Posterior vena cava (tissue), 2 donors: ENCODE measurements at regions not wholly inside any gene's neighbourhood (a gene's known extent, or its start where the extent isn't known, plus 50 kb on each side); places are given as distances from the start of the nearest gene placed in this dataset.
"Not testable (repeated sequence)": the region's sequence is repeated elsewhere in the genome, so short reads cannot be mapped to it uniquely, and the experiment has no call there.

Source experiments
- DNase-seq: peaks from one replicate; pipeline ENCODE4 v3.0.0-alpha.2; 2020; ENCODE audit warnings: low spot score
- intact Hi-C, 2 donors: fragments of 100-400 bp; cut with DNase I; formaldehyde crosslinking; loops; one replicate each; pipeline versions ENCODE4 v1.14.1 to v1.14.2; 2022 to 2023
- donor health status: DM: yes; HTN: yes; CAD: no.
- donor health status: DM: yes; HTN: yes; CAD: no.

DNA sequence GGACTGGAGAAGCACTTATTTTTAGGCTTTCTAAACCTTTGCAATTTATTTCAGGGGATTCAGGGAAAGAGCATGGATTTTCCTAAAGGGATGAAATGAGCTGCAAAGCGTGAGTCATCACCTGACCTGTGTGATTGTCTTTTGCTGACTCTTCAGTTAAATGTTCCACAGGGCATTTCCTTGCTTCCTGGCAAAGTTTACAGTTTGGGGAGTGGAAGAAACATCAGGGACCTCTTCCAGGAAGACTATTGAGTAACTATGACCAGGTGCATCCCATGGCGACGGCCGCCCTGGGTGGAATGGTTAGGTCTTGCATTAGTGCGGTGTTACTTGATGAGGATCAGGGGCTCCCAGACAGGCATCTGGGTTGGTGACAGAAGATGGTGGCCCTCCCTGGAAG, 79.5 kb upstream of the SIPA1L2 start:
- intact Hi-C loops: no loop called here
- DNase-seq: no peak

GRCh38 chr1:232711996-232712395, 82.1 kb upstream of the SIPA1L2 start:
- DNase-seq: no peak
- intact Hi-C loops: no loop called here

- intact Hi-C loops: no loop called here
- no peak for DNase-seq
Observed at GRCh38 chr1:232713785-232714184, 83.9 kb upstream of the SIPA1L2 start.

GRCh38 chr1:232715154-232715553, 85.2 kb upstream of the SIPA1L2 start:
- DNase-seq: no peak
- intact Hi-C loops: no loop called here

- intact Hi-C loops, DNase-seq: not testable (repeated sequence)
Observed at GRCh38 chr1:232717911-232718310, 87.3 kb upstream of the MAP10 start.

- intact Hi-C loops: no loop called here
- no peak for DNase-seq
Observed at GRCh38 chr1:232718928-232719927, 86.0 kb upstream of the MAP10 start.

- no peak for DNase-seq
- intact Hi-C loops: no loop called here
Observed at GRCh38 chr1:232722626-232723025, 82.6 kb upstream of the MAP10 start.

- no peak for DNase-seq
- intact Hi-C loops: no loop called here
Observed at GRCh38 chr1:232725305-232726047, 79.7 kb upstream of the MAP10 start.

- intact Hi-C loops: no loop called here
- DNase-seq: no peak
Observed at GRCh38 chr1:232726048-232726779, 79.0 kb upstream of the MAP10 start.

DNA sequence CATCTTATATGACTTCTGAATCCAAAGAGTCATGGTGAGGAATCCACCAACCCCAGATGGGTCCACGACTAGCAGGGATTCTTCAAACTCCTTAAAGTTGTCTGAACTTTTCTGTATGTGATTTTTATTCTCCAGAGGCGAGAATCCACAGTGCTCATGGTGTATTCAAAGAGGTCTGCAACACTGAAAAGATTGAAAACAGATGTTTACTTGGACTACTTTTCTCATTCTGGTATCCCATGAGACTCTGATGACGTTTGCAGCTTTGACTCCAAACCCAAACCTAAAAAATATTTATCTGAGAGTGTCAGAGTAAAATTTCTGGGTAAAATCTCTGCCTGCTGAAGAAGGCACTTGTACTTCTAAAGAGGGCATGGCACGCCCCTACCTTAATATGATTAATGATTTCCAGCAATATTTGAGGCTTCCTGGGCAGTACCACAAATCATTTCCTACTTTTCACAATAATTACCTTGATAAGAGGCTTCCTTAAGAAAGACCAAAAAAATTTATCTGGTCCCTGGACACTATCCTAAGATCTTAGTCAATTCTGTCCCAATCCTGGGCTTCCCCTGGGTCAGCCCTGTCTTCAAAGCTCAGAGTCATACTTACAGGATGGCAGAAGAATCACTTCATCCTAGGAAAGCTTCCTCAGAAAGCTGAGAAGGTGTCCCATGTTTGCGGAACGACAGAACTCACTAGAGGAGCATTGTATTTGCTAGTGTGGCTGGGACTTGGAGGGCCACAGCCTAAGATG, 76.5 kb upstream of the MAP10 start:
- intact Hi-C loops: no loop called here
- DNase-seq: no peak

- intact Hi-C loops: no loop called here
Observed at GRCh38 chr1:232732344-232732910, 72.8 kb upstream of the MAP10 start.

DNA sequence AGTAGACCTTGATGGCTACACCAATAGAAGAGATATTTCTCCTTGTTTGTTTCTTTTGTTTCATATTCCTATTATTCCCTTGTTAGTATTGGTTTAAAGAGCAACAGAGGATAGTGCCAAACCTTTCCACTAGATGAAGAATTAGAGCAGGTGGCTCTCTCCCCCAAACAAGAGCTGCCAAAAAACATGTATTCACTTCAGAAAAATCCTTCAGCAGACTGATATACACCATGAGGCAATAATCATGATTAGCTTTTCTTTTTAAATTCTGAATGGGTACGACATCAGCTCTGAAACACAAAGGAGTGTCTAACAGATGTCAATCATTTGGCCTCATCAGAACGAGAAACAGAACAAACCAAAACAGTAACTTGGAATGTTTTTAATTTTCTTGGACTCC, 67.3 kb upstream of the MAP10 start:
- no peak for DNase-seq
- intact Hi-C loops: no loop called here

More at GRCh38 chr1:232732344-232732910, 72.8 kb upstream of the MAP10 start:
- no peak for DNase-seq

GRCh38 chr1:232743999-232744398, 61.2 kb upstream of the MAP10 start:
- no peak for DNase-seq
- intact Hi-C loops: no loop called here

- intact Hi-C loops: no loop called here
- DNase-seq: no peak
Observed at GRCh38 chr1:232744847-232745246, 60.4 kb upstream of the MAP10 start.

- DNase-seq, intact Hi-C loops: not testable (repeated sequence)
Observed at GRCh38 chr1:232745698-232746097, 59.5 kb upstream of the MAP10 start.

- intact Hi-C loops: no loop called here
- no peak for DNase-seq
Observed at GRCh38 chr1:232748910-232749368, 56.3 kb upstream of the MAP10 start.

GRCh38 chr1:232751393-232752140, 53.6 kb upstream of the MAP10 start:
- DNase-seq: no peak
- intact Hi-C loops: no loop called here

DNA sequence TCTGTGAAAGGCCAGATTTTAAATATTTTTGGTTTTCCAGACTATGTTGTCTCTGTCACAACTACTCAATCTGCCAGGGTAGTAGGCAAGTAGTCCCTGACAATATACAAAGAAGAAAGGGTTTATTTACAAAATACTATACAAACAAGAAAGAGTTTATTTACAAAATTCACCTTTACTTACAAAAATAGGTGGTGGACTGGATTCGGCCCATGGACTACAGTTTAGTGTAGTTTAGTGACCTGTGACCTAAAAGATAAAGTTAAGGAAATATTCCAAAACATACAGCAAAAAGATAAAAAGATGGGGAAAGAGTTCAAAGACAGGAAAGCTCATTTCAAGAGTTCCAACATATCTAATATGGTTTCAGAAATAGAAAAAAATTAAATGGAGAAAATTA, 52.9 kb upstream of the MAP10 start:
- intact Hi-C loops: no loop called here
- no peak for DNase-seq
